HFFc6 (cell line): ENCODE measurements at regions not wholly inside any gene's neighbourhood (a gene's known extent, or its start where the extent isn't known, plus 50 kb on each side); places are given as distances from the start of the nearest gene placed in this dataset.
A peak's percentile ranks its signal among the peaks of the same experiment; 100 is the strongest.

Experiments used
- DNase-seq: peaks from one replicate; pipeline ENCODE4 v3.0.0-alpha.2; 2018
- H3K27ac Mint-ChIP-seq: 2 replicates; pipeline ENCODE4 v1.8.0; 2020; ENCODE audit warnings: mild to moderate bottlenecking, mixed read lengths
- H3K27me3 Mint-ChIP-seq: 2 replicates; pipeline ENCODE4 v1.8.0; 2021; ENCODE audit warnings: mild to moderate bottlenecking, moderate library complexity, mixed read lengths; ENCODE audit not compliant: insufficient read depth
- H3K36me3 Mint-ChIP-seq: 2 replicates; pipeline ENCODE4 v1.8.0; 2021; ENCODE audit warnings: low read depth, mixed read lengths
- H3K4me1 Mint-ChIP-seq: 2 replicates; pipeline ENCODE4 v1.8.0; 2020; ENCODE audit warnings: low read depth, mixed read lengths
- H3K4me3 Mint-ChIP-seq: 2 replicates; pipeline ENCODE4 v1.8.0; 2020; ENCODE audit warnings: mild to moderate bottlenecking, moderate library complexity, mixed read lengths
- H3K9me3 Mint-ChIP-seq: 2 replicates; pipeline ENCODE4 v1.8.0; 2020; ENCODE audit warnings: mild to moderate bottlenecking, mixed read lengths
- CTCF ChIP-seq: fragments of 200-600 bp; sonication (generic); IDR thresholded peaks from 2 replicates; pipeline ENCODE4 v1.5.0; 2021; ENCODE audit warnings: antibody characterized with exemption, mild to moderate bottlenecking

- DNase-seq = no peak
- H3K4me1 Mint-ChIP-seq = no peaks in the 10 kb centered on the region
- H3K27ac Mint-ChIP-seq = no peak overlapping the region
- no peaks in the 10 kb centered on the region; the same call in 1 of the 2 replicates for H3K9me3 Mint-ChIP-seq
- H3K36me3 Mint-ChIP-seq = no peaks in the 10 kb centered on the region
- H3K4me3 Mint-ChIP-seq = no peak overlapping the region
- no peaks in the 10 kb centered on the region; the same call in 1 of the 2 replicates for H3K27me3 Mint-ChIP-seq
- TF ChIP-seq CTCF = no peak
Measured at GRCh38 chr5:51678330-51678729, 295.1 kb downstream of the ISL1 start.

- Mint-ChIP-seq H3K9me3 (no peaks in the 10 kb centered on the region; the same call in 1 of the 2 replicates), H3K4me1 (no peaks in the 10 kb centered on the region), H3K4me3 (no peak overlapping the region), H3K27ac (no peak overlapping the region), H3K36me3 (no peaks in the 10 kb centered on the region), H3K27me3 (no peaks in the 10 kb centered on the region; the same call in 1 of the 2 replicates)
- no peak for TF ChIP-seq CTCF
- DNase-seq = no peak
Measured at GRCh38 chr5:51679286-51679685, 296.0 kb downstream of the ISL1 start.

GRCh38 chr5:51684794-51685355 lies 301.6 kb downstream of the ISL1 start:
- Mint-ChIP-seq H3K27me3 (no peaks in the 10 kb centered on the region; the same call in 1 of the 2 replicates), H3K4me1 (no peaks in the 10 kb centered on the region), H3K27ac (no peak overlapping the region), H3K36me3 (no peaks in the 10 kb centered on the region), H3K9me3 (no peaks in the 10 kb centered on the region; the same call in 1 of the 2 replicates), H3K4me3 (no peak overlapping the region)
- DNase-seq = no peak
- peak; percentile 49; the same call in 1 of the 2 replicates for TF ChIP-seq CTCF

GRCh38 chr5:51685419-51685818 lies 302.2 kb downstream of the ISL1 start:
- Mint-ChIP-seq H3K4me3 (no peak overlapping the region), H3K27me3 (no peaks in the 10 kb centered on the region; the same call in 1 of the 2 replicates), H3K27ac (no peak overlapping the region), H3K36me3 (no peaks in the 10 kb centered on the region), H3K9me3 (no peaks in the 10 kb centered on the region; the same call in 1 of the 2 replicates), H3K4me1 (no peaks in the 10 kb centered on the region)
- DNase-seq = no peak
- TF ChIP-seq CTCF = no peak

GRCh38 chr5:51686622-51687021 lies 303.4 kb downstream of the ISL1 start:
- Mint-ChIP-seq H3K4me1 (no peaks in the 10 kb centered on the region), H3K27ac (no peak overlapping the region), H3K9me3 (no peaks in the 10 kb centered on the region; the same call in 1 of the 2 replicates), H3K4me3 (no peak overlapping the region), H3K27me3 (no peaks in the 10 kb centered on the region; the same call in 1 of the 2 replicates), H3K36me3 (no peaks in the 10 kb centered on the region)
- DNase-seq = no peak
- no peak for TF ChIP-seq CTCF
